ENCODE measurements at regions not wholly inside any gene's neighbourhood (a gene's known extent, or its start where the extent isn't known, plus 50 kb on each side); places are given as distances from the start of the nearest gene placed in this dataset.

- TF ChIP-seq CTCF (IDR thresholded peaks at IDR 0.05) (no peak), POLR2A (IDR thresholded peaks at IDR 0.05) (no peak), POLR2AphosphoS5 (IDR thresholded peaks at IDR 0.05) (no peak)
Observed at GRCh38 chr1:36667256-36667655, 184.5 kb upstream of the CSF3R start.

All from prostate gland (tissue), 2 donors.